ENCODE measurements at regions not wholly inside any gene's neighbourhood (a gene's known extent, or its start where the extent isn't known, plus 50 kb on each side); places are given as distances from the start of the nearest gene placed in this dataset.

GRCh38 chr2:210963386-210963785, 407.0 kb downstream of the CPS1 start (continued):
- TF ChIP-seq MAFK (IDR thresholded peaks at IDR 0.05; ENCODE audit: low read depth, low read length) (no peak), SRF (IDR thresholded peaks at IDR 0.05; ENCODE audit: low read depth, low read length) (no peak), POU5F1 (IDR thresholded peaks at IDR 0.05; ENCODE audit: low read depth, low read length) (no peak), POLR2A (IDR thresholded peaks at IDR 0.05; ENCODE audit: control extremely low read depth in 1 of 2, low read depth in 2 of 2, low read length in 2 of 2) (no peak), KDM5A (IDR thresholded peaks at IDR 0.05; ENCODE audit: low read length) (no peak), SP4 (IDR thresholded peaks at IDR 0.05; ENCODE audit: low read length) (no peak), KDM4A (IDR thresholded peaks at IDR 0.05; ENCODE audit: low read depth, low read length, severe bottlenecking) (no peak), SP1 (IDR thresholded peaks at IDR 0.05; ENCODE audit: low read depth, low read length) (no peak), HDAC6 (IDR thresholded peaks at IDR 0.05; ENCODE audit: low read depth, low read length) (no peak), MAX (IDR thresholded peaks at IDR 0.05) (no peak)
